GM21515 (cell line): ENCODE measurements at regions not wholly inside any gene's neighbourhood (a gene's known extent, or its start where the extent isn't known, plus 50 kb on each side); places are given as distances from the start of the nearest gene placed in this dataset.
"Not testable (repeated sequence)": the region's sequence is repeated elsewhere in the genome, so short reads cannot be mapped to it uniquely, and the experiment has no call there.

Experiments
- ATAC-seq: cut with Tn5 transposase; IDR thresholded peaks from one replicate; pipeline ENCODE4 v1.9.1; 2021; ENCODE audit not compliant: unreplicated experiment

- no peak for ATAC-seq
These were observed 1937.7 kb upstream of the DEFB115 start for GRCh38 chr20:29319725-29320124.

- ATAC-seq = not testable (repeated sequence)
These were observed 1937.1 kb upstream of the DEFB115 start for GRCh38 chr20:29320216-29320949.

DNA sequence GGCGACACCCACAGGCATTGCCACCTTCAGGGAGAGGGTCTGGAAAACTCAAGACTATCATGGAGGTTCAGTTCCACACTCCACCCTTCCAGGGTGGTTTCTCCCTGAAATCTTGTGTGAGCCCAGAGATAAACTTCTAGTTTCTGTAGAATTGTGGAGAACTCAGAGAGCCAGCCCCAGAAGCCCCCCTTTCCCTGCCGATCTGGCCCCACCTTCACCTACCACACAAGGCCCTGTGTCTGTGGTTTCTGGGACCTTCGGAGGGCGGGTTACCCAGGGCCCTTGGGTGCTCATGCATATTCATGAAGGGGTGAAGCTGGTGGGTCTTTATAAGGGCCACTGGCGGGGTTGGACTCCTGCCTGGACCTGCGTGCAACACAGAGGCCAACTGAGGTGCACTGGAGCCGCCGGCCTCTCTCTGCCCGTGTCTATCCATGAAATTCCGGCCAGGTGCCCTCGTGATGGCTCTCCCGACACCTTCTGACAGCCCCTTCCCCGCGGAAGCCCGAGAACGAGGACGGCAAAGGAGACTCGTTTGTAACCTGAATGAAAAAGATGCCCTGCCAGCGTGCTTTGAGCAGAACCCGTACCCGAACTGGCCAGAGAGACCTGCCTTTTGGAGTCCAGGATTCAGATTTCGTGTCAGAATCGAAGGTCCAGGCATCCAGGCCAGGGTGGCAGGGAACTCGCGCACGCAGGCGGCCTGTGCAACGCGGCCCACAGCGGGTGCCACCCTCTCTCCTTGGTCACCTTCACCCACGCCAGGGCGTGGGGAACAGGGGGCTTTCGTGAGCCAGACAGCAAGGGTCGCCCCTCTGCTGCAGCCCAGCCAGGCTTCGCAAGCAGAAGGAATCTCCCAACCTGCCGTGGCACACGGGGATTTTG, 1933.6 kb upstream of the DEFB115 start:
- ATAC-seq = not testable (repeated sequence)

DNA sequence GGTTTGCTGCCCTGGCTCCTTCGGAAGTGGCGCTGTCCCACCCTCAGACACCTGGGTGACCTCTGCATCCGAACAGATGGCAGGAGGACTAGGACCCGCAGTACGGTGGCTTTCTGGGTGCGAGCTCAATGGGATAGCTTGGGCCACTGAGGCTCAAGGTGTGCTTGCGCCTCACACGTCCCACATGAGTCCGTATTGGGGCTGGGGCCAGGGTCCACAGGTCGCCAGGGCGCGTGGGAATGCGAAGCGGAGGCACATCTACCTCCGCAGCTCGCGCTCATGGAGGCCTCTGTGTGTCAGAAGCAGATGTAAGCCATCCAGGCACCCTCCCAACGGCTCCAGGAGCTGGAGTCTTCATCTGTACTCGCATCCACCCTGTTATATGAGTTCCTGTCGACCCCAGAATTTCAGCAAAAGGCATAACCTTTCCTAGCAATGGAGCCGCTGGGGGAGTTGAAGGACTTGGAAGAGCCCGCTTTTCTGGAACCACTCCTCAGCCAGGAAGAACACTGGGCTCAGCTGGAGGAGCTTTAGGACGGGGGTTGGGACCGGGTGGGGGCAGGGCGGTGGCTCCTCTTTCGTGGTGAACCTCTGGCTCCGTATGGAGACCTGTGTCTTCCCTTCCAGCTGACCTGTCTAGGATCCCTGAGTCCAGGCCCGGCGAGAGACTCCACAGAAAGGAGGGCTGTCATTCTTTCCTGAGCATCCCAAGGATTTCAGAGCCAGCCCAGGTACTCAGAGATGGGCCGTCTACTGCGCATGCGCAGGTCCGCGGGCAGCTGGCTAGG, 1932.8 kb upstream of the DEFB115 start:
- not testable (repeated sequence) for ATAC-seq

DNA sequence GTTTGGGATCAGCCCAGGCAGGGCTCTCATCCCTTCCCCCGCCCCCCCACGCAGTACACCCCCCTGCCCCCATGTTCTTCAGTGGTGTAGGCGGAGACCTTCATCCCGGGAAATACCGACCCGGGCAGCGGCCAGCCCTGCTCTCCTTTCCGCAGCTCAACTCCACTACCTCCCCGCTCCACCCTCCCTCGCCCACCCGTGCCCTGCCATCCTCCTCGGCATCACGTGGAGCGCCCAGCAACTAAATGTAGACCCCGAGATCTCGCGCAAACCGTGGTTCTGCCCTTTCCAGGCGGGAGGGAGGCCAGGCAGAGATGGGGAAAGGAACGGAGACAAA, 1932.2 kb upstream of the DEFB115 start:
- ATAC-seq = no peak

DNA sequence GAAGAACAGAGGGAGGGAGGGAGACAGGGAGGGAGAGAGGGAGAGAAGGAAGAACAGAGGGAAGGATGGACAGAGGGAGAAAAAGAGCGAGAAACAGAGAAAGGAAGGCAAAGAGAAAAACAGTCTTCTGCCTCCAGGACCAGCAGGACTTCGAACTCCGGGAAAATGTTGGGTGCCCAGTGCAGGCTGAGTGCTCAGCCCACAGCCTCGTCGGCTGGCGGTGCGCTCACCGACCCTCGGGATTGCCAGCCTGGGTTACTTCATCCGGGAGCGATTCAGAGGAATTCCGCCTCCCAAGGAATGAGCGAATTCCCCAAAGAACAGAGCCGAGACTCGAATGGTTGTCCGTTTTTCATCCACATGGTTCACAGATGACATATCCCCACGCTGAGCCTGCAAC, 1931.7 kb upstream of the DEFB115 start:
- not testable (repeated sequence) for ATAC-seq

- ATAC-seq = no peak
These were observed 1930.9 kb upstream of the DEFB115 start for GRCh38 chr20:29326376-29327070.

DNA sequence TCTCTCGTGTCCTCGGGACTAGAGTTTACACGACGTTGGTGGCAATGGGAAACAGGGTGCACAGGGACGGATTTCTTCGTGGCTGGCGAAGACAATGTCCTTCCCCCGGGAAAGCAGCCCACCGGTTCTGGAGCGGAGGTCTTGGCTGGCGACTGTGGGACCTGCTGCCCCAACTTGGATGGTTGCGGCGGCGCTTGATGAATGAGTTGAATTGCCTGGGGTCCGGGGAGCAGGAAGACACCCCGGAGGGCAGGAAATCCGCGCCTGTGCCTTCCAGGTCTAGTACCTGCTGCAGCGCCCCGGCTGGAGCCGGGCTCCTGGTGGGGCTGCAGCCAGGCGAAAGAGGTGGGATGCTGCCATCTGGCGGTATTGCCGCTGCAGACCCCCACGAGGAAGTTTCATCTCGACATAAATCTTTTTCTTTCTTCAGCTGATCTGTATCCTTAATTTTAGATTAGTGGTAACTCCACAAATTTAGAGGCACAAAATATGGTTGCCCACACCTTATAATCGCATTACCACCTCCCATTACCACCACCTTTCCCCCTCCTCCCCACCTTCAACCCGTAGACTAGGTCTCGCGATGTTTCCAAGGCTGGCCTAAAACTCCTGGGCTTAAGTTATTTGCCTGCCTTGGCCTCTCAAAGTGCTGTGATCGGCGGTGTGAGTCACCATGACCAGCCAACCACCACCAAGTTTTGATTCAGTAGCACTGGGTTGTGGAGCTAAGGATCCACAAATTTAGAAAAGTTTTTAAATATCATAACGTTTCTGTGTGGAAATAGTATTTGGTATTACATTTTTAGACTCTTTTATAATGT, 1929.7 kb upstream of the DEFB115 start:
- not testable (repeated sequence) for ATAC-seq

- not testable (repeated sequence) for ATAC-seq
These were observed 1926.9 kb upstream of the DEFB115 start for GRCh38 chr20:29330429-29331115.

DNA sequence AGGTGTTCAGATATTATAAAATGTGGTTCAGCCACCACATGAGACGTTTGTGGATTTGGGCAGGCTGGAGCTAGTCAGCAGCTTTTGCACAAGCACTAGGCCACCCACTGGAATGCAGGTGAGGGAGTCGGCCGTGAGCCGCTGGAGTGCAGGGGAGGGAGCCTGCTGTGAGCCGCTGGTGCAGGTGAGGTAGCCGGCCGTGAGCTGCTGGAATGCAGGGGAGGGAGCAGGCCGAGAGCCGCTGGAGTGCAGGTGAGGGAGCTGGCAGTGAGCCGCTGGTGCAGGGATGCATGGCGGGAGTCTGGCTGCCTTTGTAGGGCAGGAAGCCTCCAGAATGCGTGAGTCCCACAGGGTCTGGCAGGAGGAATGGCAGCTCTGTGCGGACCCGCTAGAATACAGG, 1907.6 kb upstream of the DEFB115 start:
- ATAC-seq = no peak

DNA sequence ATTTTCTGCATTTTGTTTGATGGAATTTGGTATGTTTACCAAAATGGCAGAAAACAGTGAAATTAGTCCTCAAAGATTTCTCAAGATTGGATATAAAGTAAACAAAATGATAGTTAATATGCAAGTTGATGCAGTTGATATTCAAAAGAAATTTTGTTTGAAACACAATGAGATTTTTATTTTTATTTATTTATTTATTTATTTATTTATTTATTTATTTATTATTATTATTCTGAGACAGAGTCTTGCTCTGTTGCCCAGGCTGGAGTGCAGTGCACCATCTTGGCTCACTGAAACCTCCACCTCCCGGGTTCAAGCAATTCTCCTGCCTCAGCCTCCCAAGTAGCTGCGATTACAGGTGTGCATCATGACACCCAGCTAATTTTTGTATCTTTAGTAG, 1881.5 kb upstream of the DEFB115 start:
- not testable (repeated sequence) for ATAC-seq

DNA sequence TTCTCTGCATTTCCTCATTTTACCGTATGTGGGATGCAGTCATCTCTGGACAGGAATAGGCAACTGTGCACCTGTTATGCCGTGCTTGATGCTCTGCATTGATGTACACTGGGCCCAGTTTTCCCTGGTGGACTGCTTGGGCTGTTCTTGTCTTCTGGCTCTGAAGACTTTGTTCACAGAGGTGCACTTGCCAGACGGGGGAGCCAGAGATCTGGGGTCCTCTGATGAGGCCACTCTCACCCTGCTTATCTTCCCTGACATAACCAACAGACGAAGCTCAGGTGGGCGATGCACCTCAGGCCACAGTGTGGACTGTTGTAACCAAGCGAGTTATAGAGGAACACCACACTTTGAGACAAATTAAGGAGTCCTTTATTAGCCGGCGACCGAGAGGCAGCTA, 1864.6 kb upstream of the DEFB115 start:
- not testable (repeated sequence) for ATAC-seq

- no peak for ATAC-seq
These were observed 1849.3 kb upstream of the DEFB115 start for GRCh38 chr20:29408034-29408695.

DNA sequence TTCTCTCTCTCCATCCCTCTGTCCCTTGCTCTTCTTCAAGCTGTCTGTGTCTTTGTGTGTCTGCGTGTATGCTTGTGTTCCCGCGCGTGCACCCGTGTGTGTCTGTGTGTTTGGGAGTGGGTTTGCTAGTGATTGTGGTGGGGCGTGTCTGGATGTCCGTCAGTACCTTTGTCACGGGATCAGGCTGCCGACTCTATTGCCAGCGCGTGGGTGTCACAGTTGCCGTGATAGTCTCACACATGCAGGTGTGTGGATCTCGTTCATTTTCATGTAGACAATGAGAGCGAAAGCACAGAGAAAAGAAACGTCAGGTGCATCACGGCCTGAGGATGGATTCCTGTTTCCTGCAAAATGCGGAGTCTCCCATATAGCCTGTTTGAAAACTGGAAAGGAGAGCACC, 1848.8 kb upstream of the DEFB115 start:
- ATAC-seq = not testable (repeated sequence)

GRCh38 chr20:29409160-29409689, 1848.2 kb upstream of the DEFB115 start:
- ATAC-seq = not testable (repeated sequence)

- no peak for ATAC-seq
These were observed 1847.3 kb upstream of the DEFB115 start for GRCh38 chr20:29409833-29410805.

DNA sequence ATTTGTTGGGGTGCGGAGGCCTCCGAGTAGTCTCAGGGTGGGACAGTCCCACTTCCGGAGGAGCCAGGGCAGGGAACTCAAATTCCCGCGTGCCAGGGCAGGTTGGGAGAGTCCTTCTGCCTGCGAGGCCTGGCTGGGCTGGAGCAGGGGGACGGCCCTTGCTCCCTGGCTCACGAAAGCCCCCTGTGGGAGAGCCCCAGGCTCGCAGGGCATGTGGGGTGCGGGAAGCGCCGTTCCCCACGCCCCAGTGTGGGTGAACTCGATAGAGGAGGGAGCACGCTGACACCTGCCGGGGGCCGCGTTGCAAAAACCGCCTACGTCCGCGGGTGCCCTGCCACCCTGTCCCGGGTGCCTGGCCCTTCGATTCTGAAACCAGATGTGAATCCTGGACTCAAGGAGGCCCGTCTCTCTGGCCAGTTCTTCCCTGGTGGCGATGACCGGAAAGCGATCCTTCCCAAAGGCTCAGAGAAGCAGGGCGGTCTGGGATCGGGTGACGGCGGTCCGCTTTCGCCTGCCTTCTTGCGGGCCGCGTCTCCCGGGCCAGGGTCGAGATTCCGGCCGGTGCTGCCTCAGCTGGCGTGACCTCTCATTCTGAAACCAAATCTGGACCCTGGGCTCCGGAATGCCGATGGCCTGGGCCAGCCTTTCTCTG, 1846.5 kb upstream of the DEFB115 start:
- ATAC-seq = no peak
